GM12875 (cell line): ENCODE measurements at regions not wholly inside any gene's neighbourhood (a gene's known extent, or its start where the extent isn't known, plus 50 kb on each side); places are given as distances from the start of the nearest gene placed in this dataset.
"Not testable (repeated sequence)": the region's sequence is repeated elsewhere in the genome, so short reads cannot be mapped to it uniquely, and the experiment has no call there.

ENCODE experiments used
- H3K4me3 ChIP-seq: one replicate; pipeline ENCODE4 v1.5.1; 2011; ENCODE audit warnings: low read depth, low read length, control low read depth
- TF ChIP-seq, protein P1 (sequence below): IDR thresholded peaks from 2 replicates; pipeline ENCODE4 v1.5.1; 2011; ENCODE audit warnings: low read depth, mild to moderate bottlenecking, control low read depth, inconsistent platforms, low read length, moderate library complexity, borderline replicate concordance; ENCODE audit not compliant: insufficient read depth

DNA sequence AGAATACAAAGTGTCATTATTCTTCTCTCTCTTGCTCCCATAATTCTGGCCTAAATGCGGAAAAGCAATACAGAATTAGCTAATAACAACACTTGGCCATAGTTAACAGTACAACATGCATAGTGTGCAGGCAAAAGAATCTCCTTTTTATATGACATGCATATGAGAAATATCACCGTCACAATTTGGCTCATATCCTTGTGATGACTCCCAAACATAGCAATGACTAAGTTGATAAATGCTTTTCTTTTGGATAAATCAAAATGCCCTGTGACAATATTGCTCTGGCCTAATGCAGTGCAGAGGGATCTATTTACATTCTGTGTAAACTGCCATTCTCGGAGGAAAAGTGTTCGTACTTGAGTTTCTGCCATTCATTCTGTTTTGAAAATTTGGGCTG lies 121.9 kb upstream of the GHR start:
- H3K4me3 ChIP-seq = no peak overlapping the region
- TF ChIP-seq, protein P1, sequence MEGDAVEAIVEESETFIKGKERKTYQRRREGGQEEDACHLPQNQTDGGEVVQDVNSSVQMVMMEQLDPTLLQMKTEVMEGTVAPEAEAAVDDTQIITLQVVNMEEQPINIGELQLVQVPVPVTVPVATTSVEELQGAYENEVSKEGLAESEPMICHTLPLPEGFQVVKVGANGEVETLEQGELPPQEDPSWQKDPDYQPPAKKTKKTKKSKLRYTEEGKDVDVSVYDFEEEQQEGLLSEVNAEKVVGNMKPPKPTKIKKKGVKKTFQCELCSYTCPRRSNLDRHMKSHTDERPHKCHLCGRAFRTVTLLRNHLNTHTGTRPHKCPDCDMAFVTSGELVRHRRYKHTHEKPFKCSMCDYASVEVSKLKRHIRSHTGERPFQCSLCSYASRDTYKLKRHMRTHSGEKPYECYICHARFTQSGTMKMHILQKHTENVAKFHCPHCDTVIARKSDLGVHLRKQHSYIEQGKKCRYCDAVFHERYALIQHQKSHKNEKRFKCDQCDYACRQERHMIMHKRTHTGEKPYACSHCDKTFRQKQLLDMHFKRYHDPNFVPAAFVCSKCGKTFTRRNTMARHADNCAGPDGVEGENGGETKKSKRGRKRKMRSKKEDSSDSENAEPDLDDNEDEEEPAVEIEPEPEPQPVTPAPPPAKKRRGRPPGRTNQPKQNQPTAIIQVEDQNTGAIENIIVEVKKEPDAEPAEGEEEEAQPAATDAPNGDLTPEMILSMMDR = no peak

DNA sequence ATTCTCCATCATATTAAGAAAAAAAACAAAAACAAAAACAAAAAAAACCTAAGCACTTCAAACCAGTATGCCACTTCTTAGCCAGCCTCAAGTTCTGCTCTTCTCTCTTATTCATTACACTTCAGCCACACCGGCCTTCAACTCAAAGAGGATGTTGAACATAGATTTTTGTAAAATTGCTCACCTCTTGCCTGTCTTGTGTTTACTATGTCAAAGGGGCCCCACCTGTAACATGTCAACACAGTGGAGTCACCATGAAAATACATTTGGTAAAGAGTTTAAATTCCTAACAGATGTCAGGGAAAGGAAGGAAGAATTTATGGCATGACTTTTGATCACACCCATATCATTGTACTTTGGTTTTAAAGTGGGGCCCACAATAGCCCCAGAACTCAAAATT lies 121.1 kb upstream of the GHR start:
- no peak overlapping the region for H3K4me3 ChIP-seq
- TF ChIP-seq, protein P1 = no peak

DNA sequence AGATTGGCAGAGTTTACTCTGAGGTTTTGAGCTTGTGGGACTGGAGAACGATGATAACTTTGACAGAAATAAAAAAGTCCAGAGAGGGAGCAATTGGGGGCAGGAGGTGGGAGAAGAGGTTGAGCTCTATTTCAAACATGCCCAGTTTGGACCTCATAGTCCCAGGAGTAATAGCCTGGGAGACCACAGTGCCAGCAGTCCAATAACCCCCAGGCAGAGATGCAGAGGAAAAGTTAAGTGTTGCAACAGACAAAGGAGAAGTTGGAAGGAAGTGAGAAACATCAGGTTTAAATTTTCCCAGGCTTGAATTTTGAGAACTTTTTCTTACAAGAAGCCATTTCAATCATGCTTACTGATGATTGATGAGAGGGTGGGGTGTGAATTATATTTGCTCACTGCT lies 117.0 kb upstream of the GHR start:
- TF ChIP-seq, protein P1 = no peak
- no peak overlapping the region for H3K4me3 ChIP-seq

DNA sequence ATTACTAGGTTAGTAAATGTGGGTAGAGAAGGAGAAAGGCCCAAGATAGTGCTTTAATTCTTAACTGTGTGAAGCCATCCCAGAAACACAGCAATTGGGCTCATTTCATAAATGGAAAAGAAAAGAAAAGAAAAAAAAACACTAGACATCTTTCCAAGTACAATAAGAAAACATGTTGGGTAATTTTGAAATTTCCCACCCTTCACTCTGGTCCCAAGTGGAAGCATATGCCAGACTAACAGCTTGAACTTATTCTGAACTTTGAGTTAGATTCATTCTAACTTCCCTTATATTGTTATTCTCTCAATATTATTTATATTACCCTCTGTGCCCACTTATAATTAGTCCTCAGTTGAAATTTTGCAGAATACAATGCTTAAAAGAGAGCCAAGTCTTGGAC lies 113.4 kb upstream of the GHR start:
- TF ChIP-seq, protein P1 = no peak
- no peak overlapping the region for H3K4me3 ChIP-seq

DNA sequence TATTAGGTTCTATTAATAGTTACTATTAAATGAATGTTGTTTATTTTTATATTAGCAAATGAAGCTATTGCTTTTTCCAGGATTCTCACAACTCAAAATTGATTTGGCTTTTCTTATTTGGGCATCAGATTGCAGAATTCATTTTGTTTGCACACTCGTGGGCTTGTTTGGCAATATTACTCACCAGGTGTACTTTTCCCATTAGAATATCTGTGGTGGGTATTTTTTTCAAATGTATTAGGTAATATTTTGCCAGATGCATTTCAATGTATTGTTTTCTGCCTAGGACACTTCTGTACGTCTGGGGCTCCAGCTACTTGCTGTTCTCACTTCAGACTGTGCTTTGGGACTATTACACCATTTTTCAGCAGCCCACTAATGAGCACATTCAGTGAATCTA lies 108.0 kb upstream of the GHR start:
- H3K4me3 ChIP-seq = no peak overlapping the region
- TF ChIP-seq, protein P1 = no peak

DNA sequence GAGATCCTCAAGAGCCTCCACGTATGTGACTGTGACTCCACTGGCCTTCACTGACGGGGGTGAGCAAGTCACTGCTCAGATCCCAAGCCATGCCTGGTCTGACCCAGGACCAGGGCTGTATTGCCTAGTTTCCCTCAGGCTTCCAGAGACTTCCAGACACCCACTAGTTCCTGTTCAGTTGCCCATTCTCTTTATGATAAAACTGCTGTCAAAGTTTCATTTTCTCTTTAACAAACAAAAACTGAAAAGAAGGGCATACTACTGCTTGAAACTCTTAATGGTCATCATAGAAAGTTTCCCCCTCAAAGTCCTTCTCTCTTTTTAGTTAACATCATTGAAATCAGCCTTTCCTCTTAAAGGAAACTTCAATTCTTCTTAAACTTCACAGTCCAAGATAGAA lies 105.7 kb upstream of the GHR start:
- H3K4me3 ChIP-seq = no peak overlapping the region
- TF ChIP-seq, protein P1 = no peak

DNA sequence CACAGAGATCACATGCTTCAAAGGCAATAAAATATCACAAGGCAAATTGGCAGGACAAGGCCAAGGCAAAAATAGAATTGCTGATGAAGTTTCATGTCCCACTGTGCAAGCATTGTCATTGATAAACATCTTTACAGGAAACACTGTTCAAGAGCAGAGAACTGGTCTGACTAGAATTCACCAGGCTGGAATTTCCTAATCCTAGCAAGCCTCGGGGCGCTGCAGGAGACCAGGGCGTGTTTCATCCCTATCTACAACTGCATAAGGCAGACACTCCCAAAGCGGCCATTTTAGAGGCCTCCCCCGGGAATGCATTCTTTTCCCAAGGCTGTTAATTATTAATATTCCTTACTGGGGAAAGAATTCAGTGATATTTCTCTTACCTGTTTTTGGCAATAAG lies 103.7 kb upstream of the GHR start:
- not testable (repeated sequence) for H3K4me3 ChIP-seq

DNA sequence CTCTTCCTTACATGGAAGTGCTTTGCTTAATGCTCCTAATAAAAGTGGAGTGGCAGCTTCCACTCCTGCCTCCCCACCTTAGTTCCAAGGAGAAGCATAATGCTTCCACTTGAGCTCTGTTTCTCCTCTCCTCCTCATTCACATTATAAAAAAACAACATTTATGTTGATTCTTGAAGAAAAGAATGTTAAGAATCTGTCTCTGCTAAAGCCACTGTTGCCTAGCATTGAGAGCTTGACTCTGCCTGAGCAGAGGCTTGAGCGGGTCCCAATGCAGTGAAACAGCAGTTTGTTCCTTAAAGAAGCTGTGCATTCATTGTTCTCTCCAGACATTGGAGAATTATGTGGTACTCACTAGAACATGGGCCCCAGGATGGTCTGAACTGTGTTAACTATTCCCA lies 101.5 kb upstream of the GHR start:
- TF ChIP-seq, protein P1 = no peak
- no peak overlapping the region for H3K4me3 ChIP-seq
